ENCODE measurements at regions not wholly inside any gene's neighbourhood (a gene's known extent, or its start where the extent isn't known, plus 50 kb on each side); places are given as distances from the start of the nearest gene placed in this dataset.
"Not testable (repeated sequence)": the region's sequence is repeated elsewhere in the genome, so short reads cannot be mapped to it uniquely, and the experiment has no call there.

GRCh38 chr11:24274214-24274781, 222.6 kb upstream of the LUZP2 start:
- not testable (repeated sequence) for DNase-seq (ENCODE audit: low spot score)

- no peak for DNase-seq (ENCODE audit: low spot score)
These were observed 210.6 kb upstream of the LUZP2 start for GRCh38 chr11:24286238-24286637.

- no peak for DNase-seq (ENCODE audit: low spot score)
These were observed 207.6 kb upstream of the LUZP2 start for GRCh38 chr11:24289301-24289700.

- DNase-seq (ENCODE audit: low spot score), result no peak
These were observed 202.9 kb upstream of the LUZP2 start for GRCh38 chr11:24293964-24294363.

GRCh38 chr11:24295360-24295759, 201.5 kb upstream of the LUZP2 start:
- no peak for DNase-seq (ENCODE audit: low spot score)

GRCh38 chr11:24297461-24297860, 199.4 kb upstream of the LUZP2 start:
- DNase-seq (ENCODE audit: low spot score), result no peak

- no peak for DNase-seq (ENCODE audit: low spot score)
These were observed 198.7 kb upstream of the LUZP2 start for GRCh38 chr11:24298146-24298545.

- DNase-seq (ENCODE audit: low spot score), result no peak
These were observed 184.9 kb upstream of the LUZP2 start for GRCh38 chr11:24311974-24312373.

- DNase-seq (ENCODE audit: low spot score), result no peak
These were observed 184.2 kb upstream of the LUZP2 start for GRCh38 chr11:24312464-24313238.

- no peak for DNase-seq (ENCODE audit: low spot score)
These were observed 175.6 kb upstream of the LUZP2 start for GRCh38 chr11:24321229-24321628.

- no peak for DNase-seq (ENCODE audit: low spot score)
These were observed 172.6 kb upstream of the LUZP2 start for GRCh38 chr11:24324211-24324610.

- DNase-seq (ENCODE audit: low spot score), result no peak
These were observed 152.6 kb upstream of the LUZP2 start for GRCh38 chr11:24344222-24344621.

GRCh38 chr11:24348908-24349307, 147.9 kb upstream of the LUZP2 start:
- no peak for DNase-seq (ENCODE audit: low spot score)

- no peak for DNase-seq (ENCODE audit: low spot score)
These were observed 145.7 kb upstream of the LUZP2 start for GRCh38 chr11:24351179-24351578.

- DNase-seq (ENCODE audit: low spot score), result no peak
These were observed 140.4 kb upstream of the LUZP2 start for GRCh38 chr11:24356501-24356900.

- DNase-seq (ENCODE audit: low spot score), result no peak
These were observed 139.0 kb upstream of the LUZP2 start for GRCh38 chr11:24357620-24358410.

- DNase-seq (ENCODE audit: low spot score), result no peak
These were observed 124.4 kb upstream of the LUZP2 start for GRCh38 chr11:24372491-24372890.

- no peak for DNase-seq (ENCODE audit: low spot score)
These were observed 123.3 kb upstream of the LUZP2 start for GRCh38 chr11:24373516-24373915.

GRCh38 chr11:24375351-24375750, 121.5 kb upstream of the LUZP2 start:
- no peak for DNase-seq (ENCODE audit: low spot score)

- DNase-seq (ENCODE audit: low spot score), result no peak
These were observed 120.9 kb upstream of the LUZP2 start for GRCh38 chr11:24375931-24376330.

GRCh38 chr11:24383137-24383536, 113.7 kb upstream of the LUZP2 start:
- DNase-seq (ENCODE audit: low spot score), result no peak

- no peak for DNase-seq (ENCODE audit: low spot score)
These were observed 112.6 kb upstream of the LUZP2 start for GRCh38 chr11:24384240-24384639.

Data from activated CD4-positive, alpha-beta T cell treated with anti-CD3 and anti-CD28 coated beads, Interleukin-2, Interleukin-4, amounts not matched to agents 100 ng/mL and 50 ng/mL, durations not matched to agents 16 hours and 8 hours (primary cell).